ENCODE measurements at regions not wholly inside any gene's neighbourhood (a gene's known extent, or its start where the extent isn't known, plus 50 kb on each side); places are given as distances from the start of the nearest gene placed in this dataset.

GRCh38 chr2:205885492-205886099, 200.4 kb downstream of the INO80D start:
- peak; percentile 60 to 92 (median 88) for TF ChIP-seq CTCF (IDR thresholded peaks at IDR 0.05)
- no peak for TF ChIP-seq POLR2A (IDR thresholded peaks at IDR 0.05)
- TF ChIP-seq POLR2AphosphoS5 (IDR thresholded peaks at IDR 0.05): no peak
